Thyroid gland (tissue), 4 donors: ENCODE measurements at regions not wholly inside any gene's neighbourhood (a gene's known extent, or its start where the extent isn't known, plus 50 kb on each side); places are given as distances from the start of the nearest gene placed in this dataset.

Source experiments
- POLR2A ChIP-seq, 2 donors: fragments of 450-650 bp; IDR thresholded peaks; one replicate each; pipeline ENCODE4 v1.6.1; 2017; ENCODE audit warnings: antibody characterized with exemption in 2 of 2, mild to moderate bottlenecking in 2 of 2, moderate library complexity in 1 of 2
- TF ChIP-seq, protein P1 (sequence below), 6 experiments: fragments of 200-600 bp in 3 of 6; fragments of 450-650 bp in 3 of 6; sonication (generic) in 3 of 6; IDR thresholded peaks; one replicate each; pipeline ENCODE4 v1.5.1; 2016 to 2019; ENCODE audit warnings: antibody characterized with exemption in 6 of 6, mild to moderate bottlenecking in 2 of 6, inconsistent platforms in 1 of 6, moderate library complexity in 1 of 6

- TF ChIP-seq, protein P1, sequence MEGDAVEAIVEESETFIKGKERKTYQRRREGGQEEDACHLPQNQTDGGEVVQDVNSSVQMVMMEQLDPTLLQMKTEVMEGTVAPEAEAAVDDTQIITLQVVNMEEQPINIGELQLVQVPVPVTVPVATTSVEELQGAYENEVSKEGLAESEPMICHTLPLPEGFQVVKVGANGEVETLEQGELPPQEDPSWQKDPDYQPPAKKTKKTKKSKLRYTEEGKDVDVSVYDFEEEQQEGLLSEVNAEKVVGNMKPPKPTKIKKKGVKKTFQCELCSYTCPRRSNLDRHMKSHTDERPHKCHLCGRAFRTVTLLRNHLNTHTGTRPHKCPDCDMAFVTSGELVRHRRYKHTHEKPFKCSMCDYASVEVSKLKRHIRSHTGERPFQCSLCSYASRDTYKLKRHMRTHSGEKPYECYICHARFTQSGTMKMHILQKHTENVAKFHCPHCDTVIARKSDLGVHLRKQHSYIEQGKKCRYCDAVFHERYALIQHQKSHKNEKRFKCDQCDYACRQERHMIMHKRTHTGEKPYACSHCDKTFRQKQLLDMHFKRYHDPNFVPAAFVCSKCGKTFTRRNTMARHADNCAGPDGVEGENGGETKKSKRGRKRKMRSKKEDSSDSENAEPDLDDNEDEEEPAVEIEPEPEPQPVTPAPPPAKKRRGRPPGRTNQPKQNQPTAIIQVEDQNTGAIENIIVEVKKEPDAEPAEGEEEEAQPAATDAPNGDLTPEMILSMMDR (IDR thresholded peaks at IDR 0.05) = no peak
- TF ChIP-seq POLR2A (IDR thresholded peaks at IDR 0.05) = peak in 1 of 2 donors; percentile 3
Observed at GRCh38 chr4:125389713-125390112, 75.0 kb downstream of the FAT4 start.
